Neural progenitor cell (in vitro differentiated cells): ENCODE measurements at regions not wholly inside any gene's neighbourhood (a gene's known extent, or its start where the extent isn't known, plus 50 kb on each side); places are given as distances from the start of the nearest gene placed in this dataset.
"Not testable (repeated sequence)": the region's sequence is repeated elsewhere in the genome, so short reads cannot be mapped to it uniquely, and the experiment has no call there.

ENCODE experiments used
- EZH2 ChIP-seq: fragments of 200-600 bp; sonication (generic); IDR thresholded peaks from 2 replicates; pipeline ENCODE4 v1.6.1; 2017; ENCODE audit warnings: antibody characterized with exemption, mild to moderate bottlenecking, moderate library complexity
- TF ChIP-seq, protein P1 (sequence below): fragments of 200-600 bp; sonication (generic); IDR thresholded peaks from 2 replicates; pipeline ENCODE4 v1.5.1; 2017; ENCODE audit warnings: antibody characterized with exemption, mild to moderate bottlenecking

DNA sequence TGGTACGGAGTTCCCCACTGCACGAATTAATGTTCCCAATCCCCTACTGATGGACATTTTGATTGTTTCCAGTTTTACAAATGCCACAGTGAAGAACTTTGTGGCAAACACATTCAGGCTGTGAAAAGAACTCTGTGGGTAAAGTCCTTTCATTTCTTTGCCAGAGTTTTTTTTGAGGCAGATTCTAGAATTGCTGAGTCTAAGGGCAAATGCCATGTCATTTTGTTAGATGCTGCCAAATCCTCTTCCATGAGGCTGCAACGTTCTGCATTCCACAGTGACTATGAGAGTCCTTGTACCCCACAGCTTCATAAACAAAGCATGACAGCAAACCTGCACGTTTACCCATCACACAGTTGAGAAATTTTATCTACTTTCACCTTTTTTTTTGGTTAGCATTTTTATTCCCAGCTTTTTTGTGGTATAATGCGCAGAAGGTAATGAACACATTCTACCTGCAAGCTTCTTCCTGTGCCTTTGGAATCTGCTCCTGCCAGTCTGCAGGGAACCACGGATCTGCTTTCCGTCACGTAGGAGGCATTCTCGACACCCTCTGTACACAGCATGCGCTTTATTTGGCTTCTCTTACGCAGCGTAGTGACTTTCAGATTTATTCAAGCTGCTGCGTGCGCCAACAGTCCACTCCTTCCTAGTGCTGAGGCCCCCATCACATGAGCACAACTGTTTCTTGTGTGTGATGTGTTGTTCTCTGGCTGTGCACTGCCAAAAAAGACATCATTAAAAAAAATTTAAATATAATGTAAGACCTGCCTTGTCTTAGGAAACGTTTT, 51.2 kb upstream of the TNK2 start:
- not testable (repeated sequence) for TF ChIP-seq EZH2
- TF ChIP-seq, protein P1, sequence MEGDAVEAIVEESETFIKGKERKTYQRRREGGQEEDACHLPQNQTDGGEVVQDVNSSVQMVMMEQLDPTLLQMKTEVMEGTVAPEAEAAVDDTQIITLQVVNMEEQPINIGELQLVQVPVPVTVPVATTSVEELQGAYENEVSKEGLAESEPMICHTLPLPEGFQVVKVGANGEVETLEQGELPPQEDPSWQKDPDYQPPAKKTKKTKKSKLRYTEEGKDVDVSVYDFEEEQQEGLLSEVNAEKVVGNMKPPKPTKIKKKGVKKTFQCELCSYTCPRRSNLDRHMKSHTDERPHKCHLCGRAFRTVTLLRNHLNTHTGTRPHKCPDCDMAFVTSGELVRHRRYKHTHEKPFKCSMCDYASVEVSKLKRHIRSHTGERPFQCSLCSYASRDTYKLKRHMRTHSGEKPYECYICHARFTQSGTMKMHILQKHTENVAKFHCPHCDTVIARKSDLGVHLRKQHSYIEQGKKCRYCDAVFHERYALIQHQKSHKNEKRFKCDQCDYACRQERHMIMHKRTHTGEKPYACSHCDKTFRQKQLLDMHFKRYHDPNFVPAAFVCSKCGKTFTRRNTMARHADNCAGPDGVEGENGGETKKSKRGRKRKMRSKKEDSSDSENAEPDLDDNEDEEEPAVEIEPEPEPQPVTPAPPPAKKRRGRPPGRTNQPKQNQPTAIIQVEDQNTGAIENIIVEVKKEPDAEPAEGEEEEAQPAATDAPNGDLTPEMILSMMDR, result not testable (repeated sequence)
